ENCODE measurements at regions not wholly inside any gene's neighbourhood (a gene's known extent, or its start where the extent isn't known, plus 50 kb on each side); places are given as distances from the start of the nearest gene placed in this dataset.
"Not testable (repeated sequence)": the region's sequence is repeated elsewhere in the genome, so short reads cannot be mapped to it uniquely, and the experiment has no call there.

- DNase-seq, result no peak
These were observed 103.1 kb upstream of the DAZL start for GRCh38 chr3:16708285-16708684.

- not testable (repeated sequence) for DNase-seq
These were observed 106.5 kb upstream of the DAZL start for GRCh38 chr3:16711691-16712090.

- DNase-seq, result no peak
These were observed 110.1 kb upstream of the DAZL start for GRCh38 chr3:16715281-16715680.

GRCh38 chr3:16719426-16719825, 114.2 kb upstream of the DAZL start:
- no peak for DNase-seq

- no peak for DNase-seq
These were observed 115.2 kb upstream of the DAZL start for GRCh38 chr3:16720367-16720940.

GRCh38 chr3:16721494-16721893, 116.3 kb upstream of the DAZL start:
- DNase-seq, result no peak

- no peak for DNase-seq
These were observed 118.8 kb upstream of the DAZL start for GRCh38 chr3:16723978-16724377.

- DNase-seq, result no peak
These were observed 119.3 kb upstream of the DAZL start for GRCh38 chr3:16724487-16724886.

- DNase-seq, result no peak
These were observed 120.7 kb upstream of the DAZL start for GRCh38 chr3:16725972-16726371.

- DNase-seq, result peak; percentile 10
These were observed 123.8 kb upstream of the DAZL start for GRCh38 chr3:16728770-16729745.

- no peak for DNase-seq
These were observed 133.2 kb upstream of the DAZL start for GRCh38 chr3:16738451-16738850.

- DNase-seq, result no peak
These were observed 134.4 kb upstream of the DAZL start for GRCh38 chr3:16739541-16740105.

- DNase-seq, result no peak
These were observed 135.3 kb upstream of the DAZL start for GRCh38 chr3:16740515-16740914.

- DNase-seq, result peak; percentile 56
These were observed 136.0 kb upstream of the DAZL start for GRCh38 chr3:16741103-16741758.

GRCh38 chr3:16741890-16742289, 136.7 kb upstream of the DAZL start:
- DNase-seq, result no peak

- DNase-seq, result no peak
These were observed 138.1 kb upstream of the DAZL start for GRCh38 chr3:16743276-16743675.

GRCh38 chr3:16759227-16759903, 125.4 kb upstream of the PLCL2 start:
- no peak for DNase-seq

- no peak for DNase-seq
These were observed 123.2 kb upstream of the PLCL2 start for GRCh38 chr3:16761571-16761970.

- DNase-seq, result no peak
These were observed 119.1 kb upstream of the PLCL2 start for GRCh38 chr3:16765661-16766060.

- no peak for DNase-seq
These were observed 117.7 kb upstream of the PLCL2 start for GRCh38 chr3:16767006-16767405.

GRCh38 chr3:16768014-16768413, 116.7 kb upstream of the PLCL2 start:
- no peak for DNase-seq

- DNase-seq, result no peak
These were observed 115.8 kb upstream of the PLCL2 start for GRCh38 chr3:16768956-16769355.

GRCh38 chr3:16769525-16769924, 115.2 kb upstream of the PLCL2 start:
- no peak for DNase-seq

All from T1000 (cell line).